Activated CD4-positive, CD25-positive, alpha-beta regulatory T cell treated with anti-CD3 and anti-CD28 coated beads, Interleukin-2, amount 50 U/mL, for 24 hours (primary cell): ENCODE measurements at regions not wholly inside any gene's neighbourhood (a gene's known extent, or its start where the extent isn't known, plus 50 kb on each side); places are given as distances from the start of the nearest gene placed in this dataset.

Experiments
- ATAC-seq, 2 donors: fragments of 150-1000 bp; cut with Tn5 transposase; one replicate each; pipeline ENCODE4 v1.10.0; 2021; ENCODE audit warnings: mild to moderate bottlenecking in 1 of 2, moderate library complexity in 1 of 2

GRCh38 chr1:212526111-212526491 lies 82.5 kb upstream of the ATF3 start:
- no peak for ATAC-seq

DNA sequence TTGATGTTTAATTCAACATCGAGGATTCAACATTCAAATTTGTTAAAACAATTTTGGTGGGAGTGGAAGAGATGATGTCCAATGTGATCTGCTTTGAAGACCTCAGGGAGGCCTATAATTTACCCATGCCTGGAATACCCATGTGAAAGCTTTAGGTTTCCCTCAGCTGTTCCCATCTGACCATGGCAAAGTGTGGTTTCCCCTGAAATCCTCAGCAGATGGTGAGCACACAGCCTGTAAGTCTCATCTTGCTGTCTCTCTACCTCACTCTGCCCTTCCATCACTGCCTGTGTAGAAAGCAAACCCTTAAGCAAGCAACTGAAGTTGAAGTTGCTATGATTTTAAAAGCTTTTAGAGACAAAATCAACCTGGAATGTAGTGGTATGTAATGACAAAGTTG lies 80.1 kb upstream of the ATF3 start:
- ATAC-seq = no peak

DNA sequence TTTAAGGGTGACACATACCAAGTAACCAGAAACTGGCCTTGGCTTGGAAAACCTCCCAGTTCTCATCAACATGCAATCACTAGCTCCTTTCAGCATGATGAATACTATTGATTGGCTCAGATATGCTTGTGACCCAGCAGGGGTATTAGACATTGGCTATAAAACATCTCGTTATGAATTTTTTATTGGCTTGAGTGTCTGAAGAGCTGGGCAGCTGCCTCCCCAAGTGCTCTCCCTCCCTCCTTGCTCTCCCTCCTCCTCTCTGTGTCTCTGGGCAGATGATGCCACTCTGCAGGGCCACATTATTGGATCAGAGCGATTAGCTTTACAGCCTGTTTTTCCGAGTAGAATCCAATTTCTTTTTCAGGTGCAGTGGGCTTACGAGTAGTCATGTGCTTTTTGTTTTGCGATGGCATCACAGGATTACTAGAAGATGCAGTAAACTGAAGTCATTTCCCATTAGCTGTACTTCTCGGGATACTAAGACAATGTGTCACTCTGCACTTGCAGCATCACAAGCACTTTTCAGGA lies 79.3 kb upstream of the ATF3 start:
- no peak for ATAC-seq

DNA sequence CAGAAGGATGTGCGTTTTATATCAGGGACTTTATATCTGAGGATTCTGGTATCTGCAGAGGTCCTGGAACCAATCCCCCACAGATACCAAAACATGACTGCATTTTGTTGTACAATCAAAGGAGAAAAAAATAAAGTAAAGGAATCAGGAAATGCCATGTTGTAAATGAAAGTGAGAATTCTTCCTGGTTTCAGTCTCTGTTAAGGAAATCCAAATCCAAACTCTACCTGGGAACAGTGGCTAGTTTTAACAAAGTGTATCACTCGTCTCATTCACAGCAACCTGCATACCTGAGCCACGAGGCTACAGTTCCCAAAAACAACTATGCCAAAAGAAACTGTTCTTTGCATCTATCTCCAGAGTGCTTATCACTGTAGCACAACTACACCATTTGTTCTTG lies 77.3 kb upstream of the ATF3 start:
- ATAC-seq = no peak

DNA sequence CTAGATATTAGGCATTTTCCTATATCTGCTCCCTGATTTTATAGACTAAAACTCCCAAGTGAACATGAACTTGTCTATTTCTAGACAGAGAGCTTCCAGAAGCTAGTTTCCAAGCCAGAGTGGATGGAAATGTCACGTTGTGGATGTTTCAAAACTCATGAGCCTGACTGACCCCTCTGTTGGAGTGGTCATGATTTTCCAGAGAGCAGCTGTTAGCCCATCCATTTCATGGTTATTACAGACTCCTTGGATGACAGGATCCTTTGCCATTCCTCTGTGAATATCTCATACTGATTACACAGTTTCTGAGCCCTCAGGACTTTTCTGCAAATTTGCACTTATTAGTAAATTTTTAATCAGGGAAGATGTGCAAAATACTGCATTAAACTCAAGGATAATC lies 76.8 kb upstream of the ATF3 start:
- ATAC-seq = no peak

GRCh38 chr1:212532469-212533147 lies 76.0 kb upstream of the ATF3 start:
- no peak for ATAC-seq

DNA sequence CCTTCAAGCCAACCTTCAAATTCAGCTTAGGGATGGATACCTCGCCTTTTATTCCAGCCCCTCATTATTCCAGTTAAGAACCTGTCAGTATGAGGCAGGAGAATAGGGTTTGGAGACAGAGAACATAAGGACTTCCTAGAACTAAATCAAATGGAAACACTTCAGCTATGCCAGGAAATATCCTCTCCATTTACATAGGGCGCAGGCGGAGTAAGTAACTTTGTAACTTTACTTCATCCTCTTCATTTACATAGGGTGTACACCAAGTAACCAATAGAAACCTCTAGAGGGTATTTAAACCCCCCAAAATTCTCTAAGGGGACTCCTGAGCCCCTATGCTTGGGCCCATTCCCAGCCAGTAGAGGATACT lies 75.4 kb upstream of the ATF3 start:
- ATAC-seq = no peak

GRCh38 chr1:212536586-212536985 lies 72.0 kb upstream of the ATF3 start:
- no peak for ATAC-seq

DNA sequence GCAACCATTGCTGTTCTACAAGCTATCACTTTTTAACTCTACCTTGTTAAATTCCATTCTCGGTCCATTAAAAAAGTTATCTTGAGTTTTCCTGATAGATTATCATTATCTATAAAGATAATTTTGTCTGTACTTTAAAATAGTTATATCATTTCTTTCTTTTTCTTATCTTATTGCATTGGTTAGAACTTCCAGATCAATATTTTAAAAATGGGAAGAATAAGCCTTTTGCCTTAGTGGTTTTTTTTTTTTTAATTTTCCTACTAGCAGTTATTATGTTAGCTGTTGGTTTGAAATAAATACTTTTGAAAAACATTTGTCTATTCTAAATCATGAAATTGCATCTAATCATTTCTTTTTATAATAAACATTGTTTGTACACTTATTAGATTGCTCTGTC lies 71.0 kb upstream of the ATF3 start:
- ATAC-seq = no peak

- ATAC-seq = no peak
These were observed 68.7 kb upstream of the ATF3 start for GRCh38 chr1:212539737-212540430.

- no peak for ATAC-seq
These were observed 65.8 kb upstream of the ATF3 start for GRCh38 chr1:212542761-212543187.

- no peak for ATAC-seq
These were observed 64.5 kb upstream of the ATF3 start for GRCh38 chr1:212544110-212544509.

GRCh38 chr1:212545941-212546635 lies 62.5 kb upstream of the ATF3 start:
- ATAC-seq = no peak

DNA sequence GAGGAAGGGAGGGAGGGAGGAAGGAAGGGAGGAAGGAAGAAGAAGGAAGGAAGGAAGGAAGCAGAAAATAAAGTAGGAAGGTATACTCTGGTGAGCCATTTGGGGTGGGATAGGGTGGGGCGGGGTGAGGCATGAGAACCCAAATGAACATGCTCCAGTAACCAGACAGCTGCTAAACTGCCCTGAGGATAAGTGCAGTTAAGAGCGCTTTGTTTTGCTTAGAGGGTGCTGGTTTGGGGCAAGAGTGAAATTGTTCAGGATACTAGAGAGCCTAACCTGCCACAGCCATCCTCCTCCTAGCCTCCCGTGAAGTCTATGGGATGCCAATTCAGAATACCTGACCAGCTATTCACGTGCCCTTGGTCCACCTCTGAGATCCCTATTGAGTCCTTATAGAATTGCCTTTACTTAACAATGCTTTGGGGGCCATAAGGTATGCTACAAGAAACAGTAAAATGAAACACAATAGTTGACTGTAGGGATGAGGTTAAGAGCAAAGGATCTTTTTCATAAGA lies 59.0 kb upstream of the ATF3 start:
- no peak for ATAC-seq

- no peak for ATAC-seq
These were observed 56.6 kb upstream of the ATF3 start for GRCh38 chr1:212551929-212552328.

- ATAC-seq = no peak
These were observed 54.9 kb upstream of the ATF3 start for GRCh38 chr1:212553676-212554075.

GRCh38 chr1:212554401-212554800 lies 54.2 kb upstream of the ATF3 start:
- ATAC-seq = no peak

DNA sequence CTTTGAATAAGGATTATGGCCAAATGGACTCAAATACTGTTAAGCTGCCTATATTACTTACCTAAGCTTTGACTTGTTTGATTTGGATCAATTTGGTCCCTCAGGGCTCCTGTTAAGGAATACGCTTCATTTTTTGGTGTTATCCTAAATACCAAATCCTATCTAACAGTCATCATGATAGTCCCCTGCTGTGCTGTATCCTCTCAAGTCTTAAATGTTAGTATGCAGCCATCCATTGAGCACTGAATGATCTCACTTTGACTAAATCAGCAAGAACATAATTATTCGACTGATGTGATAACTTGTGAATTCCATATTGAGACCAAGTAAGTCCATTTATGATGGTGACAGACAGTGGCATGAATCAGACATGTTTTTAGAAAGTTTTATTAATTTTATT lies 53.1 kb upstream of the ATF3 start:
- ATAC-seq = no peak

GRCh38 chr1:212556822-212557549 lies 51.6 kb upstream of the ATF3 start:
- no peak for ATAC-seq

GRCh38 chr1:212557739-212558692 lies 50.5 kb upstream of the ATF3 start:
- ATAC-seq = peak; percentile 5 to 36

GRCh38 chr1:212558693-212559480 lies 49.7 kb upstream of the ATF3 start:
- ATAC-seq = peak; percentile 90 to 91
